ENCODE measurements at regions not wholly inside any gene's neighbourhood (a gene's known extent, or its start where the extent isn't known, plus 50 kb on each side); places are given as distances from the start of the nearest gene placed in this dataset.

DNA sequence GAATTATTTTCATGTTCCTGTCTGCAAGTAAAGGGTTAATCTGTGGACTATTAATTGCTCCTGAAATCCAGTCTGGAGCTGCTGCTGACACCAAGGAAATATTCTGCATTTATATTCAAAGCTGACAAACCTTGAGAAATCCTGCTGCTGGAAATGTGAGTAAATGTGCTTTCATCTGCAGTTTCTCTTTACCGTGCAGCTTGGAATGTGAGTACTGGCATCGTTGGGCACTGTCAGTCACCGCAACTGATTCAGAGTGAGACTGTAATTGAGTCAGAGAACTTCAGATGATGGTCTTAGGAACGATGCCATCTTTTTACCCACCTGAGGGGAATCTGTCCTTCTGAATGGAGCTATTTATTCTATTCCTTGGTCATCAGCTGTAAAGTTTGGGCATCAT is 420.6 kb downstream of the SIPA1L2 start:
- Mint-ChIP-seq H3K27ac (no peak overlapping the region), H3K4me1 (peaks cover 16 to 17% of the 10 kb centered on the region in 2 experiments), H3K27me3 (ENCODE audit: low read depth) (no peaks in the 10 kb centered on the region), H3K4me3 (no peak overlapping the region), H3K9me3 (no peaks in the 10 kb centered on the region), H3K36me3 (ENCODE audit: insufficient read depth in 1 of 3, low read depth in 3 of 3) (peaks cover 0 to 17% (median 2%) of the 10 kb centered on the region in 3 experiments; a peak in 4 of 7 replicates)
- no peaks in the 10 kb centered on the region for H4K20me1 ChIP-seq (ENCODE audit: control insufficient read depth, insufficient read depth, insufficient read length)
- no peak overlapping the region for H3K18ac ChIP-seq (ENCODE audit: insufficient read length, low read depth, low read length)
- H3K79me2 ChIP-seq (ENCODE audit: insufficient read depth, low read length): no peaks in the 10 kb centered on the region
- H4K5ac ChIP-seq (ENCODE audit: insufficient read length, low read depth, low read length): no peak overlapping the region
- H3K23ac ChIP-seq (ENCODE audit: insufficient read length, low read depth, low read length): no peak overlapping the region
- no peak overlapping the region for H2BK15ac ChIP-seq (ENCODE audit: low read depth, low read length)
- peaks cover 5% of the 10 kb centered on the region for H3K4me1 ChIP-seq (ENCODE audit: insufficient read depth, low read length)
- H3K9ac ChIP-seq (ENCODE audit: extremely low read depth, insufficient read length, low read length): no peak overlapping the region
- H2BK5ac ChIP-seq (ENCODE audit: insufficient read length, low read length): no peak overlapping the region
- no CpG with 5 or more reads among the region's 4 CpGs for WGBS (ENCODE audit: extremely low coverage, insufficient read length, low lambda C conversion rate)
- no peak overlapping the region for H3K4ac ChIP-seq (ENCODE audit: low read depth, low read length)
- no peaks in the 10 kb centered on the region for H3K9me3 ChIP-seq (ENCODE audit: control insufficient read depth, low read depth, low read length)
- H2BK20ac ChIP-seq (ENCODE audit: low read depth, low read length, poor library complexity, severe bottlenecking): no peak overlapping the region
- no peak overlapping the region for H2BK12ac ChIP-seq (ENCODE audit: insufficient read length, low read depth, low read length)
- TF ChIP-seq, protein P1, sequence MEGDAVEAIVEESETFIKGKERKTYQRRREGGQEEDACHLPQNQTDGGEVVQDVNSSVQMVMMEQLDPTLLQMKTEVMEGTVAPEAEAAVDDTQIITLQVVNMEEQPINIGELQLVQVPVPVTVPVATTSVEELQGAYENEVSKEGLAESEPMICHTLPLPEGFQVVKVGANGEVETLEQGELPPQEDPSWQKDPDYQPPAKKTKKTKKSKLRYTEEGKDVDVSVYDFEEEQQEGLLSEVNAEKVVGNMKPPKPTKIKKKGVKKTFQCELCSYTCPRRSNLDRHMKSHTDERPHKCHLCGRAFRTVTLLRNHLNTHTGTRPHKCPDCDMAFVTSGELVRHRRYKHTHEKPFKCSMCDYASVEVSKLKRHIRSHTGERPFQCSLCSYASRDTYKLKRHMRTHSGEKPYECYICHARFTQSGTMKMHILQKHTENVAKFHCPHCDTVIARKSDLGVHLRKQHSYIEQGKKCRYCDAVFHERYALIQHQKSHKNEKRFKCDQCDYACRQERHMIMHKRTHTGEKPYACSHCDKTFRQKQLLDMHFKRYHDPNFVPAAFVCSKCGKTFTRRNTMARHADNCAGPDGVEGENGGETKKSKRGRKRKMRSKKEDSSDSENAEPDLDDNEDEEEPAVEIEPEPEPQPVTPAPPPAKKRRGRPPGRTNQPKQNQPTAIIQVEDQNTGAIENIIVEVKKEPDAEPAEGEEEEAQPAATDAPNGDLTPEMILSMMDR (conservative IDR thresholded peaks at IDR 0.05): no peak
- no peak overlapping the region for H3K27ac ChIP-seq (ENCODE audit: insufficient read length, low read depth, low read length)
- H3T11ph ChIP-seq (ENCODE audit: low read length): no peak overlapping the region
- DNase-seq: no peak
- no peak overlapping the region for H4K8ac ChIP-seq (replicated peaks; ENCODE audit: insufficient read length, low read depth, low read length)
- H3K56ac ChIP-seq (ENCODE audit: insufficient read length, low read depth, low read length): no peak overlapping the region
- H2AFZ ChIP-seq (ENCODE audit: low read length): no peak overlapping the region
- no peaks in the 10 kb centered on the region for H3K79me1 ChIP-seq (ENCODE audit: insufficient read depth, low read depth, low read length, poor library complexity, severe bottlenecking)
- H3K27me3 ChIP-seq (ENCODE audit: insufficient read depth, low read length): no peaks in the 10 kb centered on the region
- no peak overlapping the region for H2AK5ac ChIP-seq (ENCODE audit: insufficient read length, low read length)
- H2BK120ac ChIP-seq (ENCODE audit: low read depth, low read length, poor library complexity, severe bottlenecking): no peak overlapping the region
- H3K4me2 ChIP-seq (ENCODE audit: insufficient read depth, insufficient read length, low read length): no peak overlapping the region
- H3K14ac ChIP-seq (ENCODE audit: insufficient read depth, low read length): no peak overlapping the region
- no peaks in the 10 kb centered on the region for H3K23me2 ChIP-seq (ENCODE audit: insufficient read length, low read depth, low read length, poor library complexity, severe bottlenecking)
- H4K91ac ChIP-seq (ENCODE audit: insufficient read length, low read depth, low read length): no peak overlapping the region
